RWPE2 (cell line): ENCODE measurements at regions not wholly inside any gene's neighbourhood (a gene's known extent, or its start where the extent isn't known, plus 50 kb on each side); places are given as distances from the start of the nearest gene placed in this dataset.

Experiments used
- ATAC-seq: fragments of 200-7000 bp; cut with Tn5 transposase; 3 replicates; pipeline ENCODE4 v1.9.1; 2021; ENCODE audit warnings: low read depth
- DNase-seq: peaks from one replicate; pipeline ENCODE4 v3.0.0-alpha.2; 2020; ENCODE audit warnings: low spot score
- H3K27ac ChIP-seq: fragments of 450-650 bp; 2 replicates; pipeline ENCODE4 v1.5.1; 2017; ENCODE audit warnings: mild to moderate bottlenecking; ENCODE audit not compliant: poor library complexity, severe bottlenecking
- H3K27me3 ChIP-seq: fragments of 250-450 bp; sonication (Bioruptor Pico); 2 replicates; pipeline ENCODE4 v1.5.1; 2021; ENCODE audit warnings: mild to moderate bottlenecking, moderate library complexity; ENCODE audit not compliant: insufficient read depth, poor library complexity, severe bottlenecking
- H3K36me3 ChIP-seq: fragments of 250-450 bp; sonication (Bioruptor Pico); 2 replicates; pipeline ENCODE4 v1.5.1; 2020; ENCODE audit warnings: low read depth, mild to moderate bottlenecking, moderate library complexity
- H3K4me1 ChIP-seq: fragments of 250-450 bp; sonication (Bioruptor Pico); 2 replicates; pipeline ENCODE4 v1.5.1; 2021; ENCODE audit warnings: mild to moderate bottlenecking, moderate library complexity; ENCODE audit not compliant: insufficient read depth, poor library complexity, severe bottlenecking
- H3K4me3 ChIP-seq: fragments of 250-450 bp; sonication (Bioruptor Pico); 2 replicates; pipeline ENCODE4 v1.5.1; 2021; ENCODE audit warnings: mild to moderate bottlenecking, moderate library complexity; ENCODE audit not compliant: severe bottlenecking
- H3K9me3 ChIP-seq: fragments of 250-450 bp; sonication (Bioruptor Pico); 2 replicates; pipeline ENCODE4 v1.5.1; 2021; ENCODE audit warnings: mild to moderate bottlenecking, moderate library complexity; ENCODE audit not compliant: severe bottlenecking
- TF ChIP-seq, protein P1 (sequence below): fragments of 450-650 bp; IDR thresholded peaks from one replicate; pipeline ENCODE4 v1.5.1; 2017; ENCODE audit warnings: mild to moderate bottlenecking, moderate library complexity; ENCODE audit not compliant: poor library complexity, severe bottlenecking

DNA sequence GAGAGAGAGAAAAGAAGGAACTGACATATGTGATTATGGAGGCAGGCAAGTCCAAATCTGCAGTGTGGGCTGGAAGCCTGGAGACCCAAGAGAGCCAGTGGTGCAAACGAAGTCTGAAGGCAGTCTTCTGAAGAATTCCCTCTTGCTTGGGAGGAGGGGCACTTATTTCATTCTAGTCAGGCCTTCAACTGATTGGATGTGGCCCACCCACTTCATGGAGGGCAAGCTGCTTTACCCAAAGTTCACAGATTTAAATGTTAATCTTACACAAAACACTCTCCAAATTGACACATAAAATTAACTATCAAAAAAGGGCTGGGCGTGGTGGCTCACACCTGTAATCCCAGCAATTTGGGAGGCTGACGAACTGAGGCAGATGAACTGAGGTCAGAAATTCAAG, 103.5 kb upstream of the RAB3GAP2 start:
- H3K27me3 ChIP-seq, result no peaks in the 10 kb centered on the region
- peaks cover 2% of the 10 kb centered on the region for H3K4me1 ChIP-seq
- TF ChIP-seq, protein P1, sequence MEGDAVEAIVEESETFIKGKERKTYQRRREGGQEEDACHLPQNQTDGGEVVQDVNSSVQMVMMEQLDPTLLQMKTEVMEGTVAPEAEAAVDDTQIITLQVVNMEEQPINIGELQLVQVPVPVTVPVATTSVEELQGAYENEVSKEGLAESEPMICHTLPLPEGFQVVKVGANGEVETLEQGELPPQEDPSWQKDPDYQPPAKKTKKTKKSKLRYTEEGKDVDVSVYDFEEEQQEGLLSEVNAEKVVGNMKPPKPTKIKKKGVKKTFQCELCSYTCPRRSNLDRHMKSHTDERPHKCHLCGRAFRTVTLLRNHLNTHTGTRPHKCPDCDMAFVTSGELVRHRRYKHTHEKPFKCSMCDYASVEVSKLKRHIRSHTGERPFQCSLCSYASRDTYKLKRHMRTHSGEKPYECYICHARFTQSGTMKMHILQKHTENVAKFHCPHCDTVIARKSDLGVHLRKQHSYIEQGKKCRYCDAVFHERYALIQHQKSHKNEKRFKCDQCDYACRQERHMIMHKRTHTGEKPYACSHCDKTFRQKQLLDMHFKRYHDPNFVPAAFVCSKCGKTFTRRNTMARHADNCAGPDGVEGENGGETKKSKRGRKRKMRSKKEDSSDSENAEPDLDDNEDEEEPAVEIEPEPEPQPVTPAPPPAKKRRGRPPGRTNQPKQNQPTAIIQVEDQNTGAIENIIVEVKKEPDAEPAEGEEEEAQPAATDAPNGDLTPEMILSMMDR, result no peak
- H3K9me3 ChIP-seq, result no peaks in the 10 kb centered on the region
- no peaks in the 10 kb centered on the region for H3K36me3 ChIP-seq
- H3K4me3 ChIP-seq, result no peak overlapping the region
- DNase-seq (no peak), ATAC-seq (no peak)
- no peak overlapping the region for H3K27ac ChIP-seq

DNA sequence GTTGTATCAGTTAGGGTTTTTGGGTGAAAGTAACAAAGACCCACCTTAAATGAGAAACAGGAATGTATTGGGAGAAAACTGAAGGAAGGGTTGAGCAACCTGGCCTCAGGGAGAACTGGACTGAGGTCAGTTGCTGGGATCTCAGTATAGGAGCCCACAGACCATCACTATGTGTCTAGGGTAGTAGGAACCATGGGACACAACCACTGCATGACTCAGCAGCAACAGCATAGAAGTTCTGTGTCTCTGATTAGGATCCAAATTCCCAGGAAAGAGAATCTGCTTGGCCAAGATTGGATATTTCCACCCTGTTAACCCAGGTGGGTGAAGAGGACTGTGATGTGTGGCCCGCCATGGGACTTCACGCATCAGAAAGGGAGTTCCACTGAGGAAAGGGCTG, 102.2 kb upstream of the RAB3GAP2 start:
- H3K27me3 ChIP-seq, result no peaks in the 10 kb centered on the region
- TF ChIP-seq, protein P1, result no peak
- no peaks in the 10 kb centered on the region for H3K9me3 ChIP-seq
- no peaks in the 10 kb centered on the region for H3K36me3 ChIP-seq
- DNase-seq, result no peak
- H3K4me1 ChIP-seq, result peaks cover 13% of the 10 kb centered on the region
- no peak overlapping the region for H3K4me3 ChIP-seq
- no peak overlapping the region for H3K27ac ChIP-seq
- ATAC-seq, result no peak

DNA sequence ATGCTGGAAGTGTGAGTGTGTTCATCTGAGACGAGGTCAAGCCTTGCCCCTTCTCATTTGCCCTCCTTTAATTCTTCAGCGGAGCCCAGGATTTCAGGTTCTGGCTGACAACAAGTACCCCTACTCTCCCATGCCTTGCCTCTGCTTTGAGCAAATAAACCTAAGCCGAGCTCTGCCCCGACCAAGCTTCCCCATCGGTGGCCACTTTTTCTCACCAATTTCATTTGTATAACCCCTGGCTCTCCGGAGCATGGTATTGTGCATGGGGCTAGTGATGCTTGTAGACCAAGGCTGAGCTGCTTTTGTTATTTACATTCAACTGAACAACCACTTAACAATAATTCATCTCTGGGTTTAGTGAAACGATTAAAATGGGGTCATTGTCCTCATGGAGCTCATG, 100.2 kb upstream of the RAB3GAP2 start:
- no peak for ATAC-seq
- no peak for DNase-seq
- TF ChIP-seq, protein P1, result no peak

DNA sequence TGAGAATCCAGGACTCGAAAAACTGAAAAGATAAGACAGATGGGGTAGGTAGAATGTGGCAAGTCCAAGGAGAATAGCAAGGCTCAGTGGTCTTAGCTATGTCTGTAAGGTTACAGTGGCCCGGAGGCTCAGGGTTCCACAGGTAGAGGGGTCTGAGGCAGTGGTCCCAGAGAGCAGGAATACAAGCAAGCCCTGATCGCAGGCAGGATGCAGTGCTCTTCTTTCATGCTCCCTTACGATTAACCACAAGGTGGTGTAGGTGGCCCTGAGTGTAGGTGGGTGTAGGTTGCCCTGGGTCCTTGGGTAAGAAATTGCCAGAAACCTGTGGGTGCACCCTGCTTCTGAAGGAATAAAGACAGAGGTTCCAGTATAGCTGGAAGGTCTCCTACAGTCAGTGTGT, 99.1 kb upstream of the RAB3GAP2 start:
- peaks cover 15% of the 10 kb centered on the region for H3K4me1 ChIP-seq
- no peaks in the 10 kb centered on the region for H3K36me3 ChIP-seq
- H3K27ac ChIP-seq, result no peak overlapping the region
- no peak overlapping the region for H3K4me3 ChIP-seq
- DNase-seq, result no peak
- no peak for ATAC-seq
- TF ChIP-seq, protein P1, result no peak
- H3K9me3 ChIP-seq, result no peaks in the 10 kb centered on the region
- H3K27me3 ChIP-seq, result no peaks in the 10 kb centered on the region

More for the DNA sequence above, 100.2 kb upstream of the RAB3GAP2 start:
- Histone ChIP-seq H3K36me3 (no peaks in the 10 kb centered on the region), H3K4me3 (no peak overlapping the region), H3K4me1 (peaks cover 15% of the 10 kb centered on the region), H3K27ac (no peak overlapping the region), H3K9me3 (no peaks in the 10 kb centered on the region), H3K27me3 (no peaks in the 10 kb centered on the region)

DNA sequence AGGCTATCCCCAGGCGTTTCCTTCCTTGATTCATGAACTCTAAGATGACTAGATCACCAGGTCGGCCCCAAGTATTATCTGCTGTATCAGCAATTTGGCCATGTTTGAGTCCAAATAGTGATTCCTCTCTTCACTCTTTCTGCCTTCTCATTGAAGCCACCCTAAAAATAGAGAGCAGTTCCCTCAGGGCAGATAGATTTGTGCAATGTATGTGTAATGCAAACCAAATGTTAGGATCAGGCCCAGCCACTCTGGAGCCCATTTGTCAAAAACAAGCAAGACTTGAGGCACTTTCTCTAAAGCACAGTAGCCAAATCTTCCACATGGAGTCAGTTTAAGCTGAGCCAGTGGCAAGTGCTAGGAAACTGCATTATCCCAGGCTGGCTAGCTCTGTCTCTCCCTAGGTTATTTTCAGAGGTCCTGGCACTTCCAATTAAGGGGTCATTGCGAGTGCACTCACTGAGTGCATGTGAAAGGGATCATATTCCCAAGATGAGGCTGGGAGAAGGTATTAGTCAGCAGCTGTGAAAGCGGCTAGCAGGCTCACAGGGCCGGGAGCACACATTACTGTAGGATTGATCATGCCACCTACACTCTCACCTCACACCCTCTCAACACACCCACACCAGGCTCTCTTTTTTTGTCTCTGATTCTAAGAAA, 97.9 kb upstream of the RAB3GAP2 start:
- peak; percentile 98 for ATAC-seq
- peak; percentile 68 for DNase-seq

More for the DNA sequence above, 97.9 kb upstream of the RAB3GAP2 start:
- no peaks in the 10 kb centered on the region for H3K27me3 ChIP-seq
- H3K36me3 ChIP-seq, result no peaks in the 10 kb centered on the region
- peak overlapping the region; percentile 69 for H3K27ac ChIP-seq
- H3K9me3 ChIP-seq, result no peaks in the 10 kb centered on the region
- H3K4me1 ChIP-seq, result peaks cover 15% of the 10 kb centered on the region
- no peak overlapping the region for H3K4me3 ChIP-seq
- TF ChIP-seq, protein P1, result no peak
